Stimulated activated CD4-positive, alpha-beta T cell treated with anti-CD3 and anti-CD28 coated beads, TNF-alpha, amount 100 ng/mL, for 4 hours (primary cell): ENCODE measurements at regions not wholly inside any gene's neighbourhood (a gene's known extent, or its start where the extent isn't known, plus 50 kb on each side); places are given as distances from the start of the nearest gene placed in this dataset.

Source experiments
- DNase-seq, 3 experiments: peaks; one replicate each; pipeline ENCODE4 v3.0.0-alpha.2; 2020; ENCODE audit warnings: low read depth in 3 of 3

- DNase-seq = no peak
These were observed 50.2 kb upstream of the SLCO3A1 start for GRCh38 chr15:91803260-91803659.
